BE2C (cell line): ENCODE measurements at regions not wholly inside any gene's neighbourhood (a gene's known extent, or its start where the extent isn't known, plus 50 kb on each side); places are given as distances from the start of the nearest gene placed in this dataset.

Experiments used
- DNase-seq: peaks from one replicate; pipeline ENCODE4 v3.0.0-alpha.2; 2020
- H3K27me3 ChIP-seq: fragments of 250-450 bp; sonication (Bioruptor Pico); 2 replicates; pipeline ENCODE4 v1.5.1; 2020; ENCODE audit warnings: mild to moderate bottlenecking
- H3K36me3 ChIP-seq: fragments of 250-450 bp; sonication (Bioruptor Pico); 2 replicates; pipeline ENCODE4 v1.5.1; 2020; ENCODE audit warnings: mild to moderate bottlenecking
- H3K4me1 ChIP-seq: fragments of 250-450 bp; sonication (Bioruptor Pico); 2 replicates; pipeline ENCODE4 v1.5.1; 2020
- H3K4me3 ChIP-seq: 2 replicates; pipeline ENCODE4 v1.5.1; 2011; ENCODE audit warnings: low read depth, low read length
- H3K9me3 ChIP-seq: fragments of 250-450 bp; sonication (Bioruptor Pico); 2 replicates; pipeline ENCODE4 v1.5.1; 2020
- TF ChIP-seq, protein P1 (sequence below): IDR thresholded peaks from 2 replicates; pipeline ENCODE4 v1.5.1; 2012; ENCODE audit warnings: mild to moderate bottlenecking, low read depth, low read length

DNA sequence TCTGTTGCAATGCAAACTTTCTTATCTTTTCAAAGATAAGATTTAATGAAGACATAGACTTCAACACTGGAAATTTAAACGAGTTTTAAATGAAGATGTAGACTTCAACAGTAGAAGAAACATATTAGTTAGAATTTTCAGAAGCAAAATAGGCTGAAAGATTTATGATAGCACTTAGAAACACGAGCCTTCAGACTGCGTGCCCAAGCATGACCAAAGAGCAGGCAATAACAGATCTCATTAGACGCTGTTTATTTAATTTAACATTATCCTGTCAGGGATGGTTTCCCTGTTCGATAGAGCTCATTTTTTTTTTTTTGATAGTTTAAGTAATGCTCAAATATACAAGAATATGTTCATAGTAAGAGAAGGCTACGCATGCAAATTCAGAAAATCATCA lies 604.7 kb upstream of the SOX9 start:
- H3K4me3 ChIP-seq = no peak overlapping the region
- H3K27me3 ChIP-seq = no peaks in the 10 kb centered on the region
- TF ChIP-seq, protein P1, sequence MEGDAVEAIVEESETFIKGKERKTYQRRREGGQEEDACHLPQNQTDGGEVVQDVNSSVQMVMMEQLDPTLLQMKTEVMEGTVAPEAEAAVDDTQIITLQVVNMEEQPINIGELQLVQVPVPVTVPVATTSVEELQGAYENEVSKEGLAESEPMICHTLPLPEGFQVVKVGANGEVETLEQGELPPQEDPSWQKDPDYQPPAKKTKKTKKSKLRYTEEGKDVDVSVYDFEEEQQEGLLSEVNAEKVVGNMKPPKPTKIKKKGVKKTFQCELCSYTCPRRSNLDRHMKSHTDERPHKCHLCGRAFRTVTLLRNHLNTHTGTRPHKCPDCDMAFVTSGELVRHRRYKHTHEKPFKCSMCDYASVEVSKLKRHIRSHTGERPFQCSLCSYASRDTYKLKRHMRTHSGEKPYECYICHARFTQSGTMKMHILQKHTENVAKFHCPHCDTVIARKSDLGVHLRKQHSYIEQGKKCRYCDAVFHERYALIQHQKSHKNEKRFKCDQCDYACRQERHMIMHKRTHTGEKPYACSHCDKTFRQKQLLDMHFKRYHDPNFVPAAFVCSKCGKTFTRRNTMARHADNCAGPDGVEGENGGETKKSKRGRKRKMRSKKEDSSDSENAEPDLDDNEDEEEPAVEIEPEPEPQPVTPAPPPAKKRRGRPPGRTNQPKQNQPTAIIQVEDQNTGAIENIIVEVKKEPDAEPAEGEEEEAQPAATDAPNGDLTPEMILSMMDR = no peak
- H3K36me3 ChIP-seq = no peaks in the 10 kb centered on the region
- H3K4me1 ChIP-seq = peaks cover 2% of the 10 kb centered on the region
- DNase-seq = peak; percentile 10
- H3K9me3 ChIP-seq = no peaks in the 10 kb centered on the region

DNA sequence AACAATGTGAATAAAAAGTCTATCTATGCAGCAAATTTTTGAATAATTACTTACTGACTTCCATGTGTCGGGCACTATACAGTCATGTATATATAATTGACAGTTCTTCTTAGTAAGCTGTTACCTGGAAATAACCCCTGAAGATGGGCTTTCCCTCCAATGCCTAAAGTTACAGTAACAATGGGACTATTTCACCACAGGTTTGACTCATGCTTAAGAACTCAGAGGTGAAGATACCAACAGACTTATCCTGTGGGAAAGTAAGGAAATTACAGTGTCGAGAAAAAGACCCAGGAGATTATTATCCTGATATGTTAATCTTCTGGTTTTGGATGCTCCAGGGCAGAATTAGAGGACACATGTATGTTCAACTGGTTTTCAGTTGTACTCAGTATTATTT lies 601.5 kb upstream of the SOX9 start:
- H3K4me1 ChIP-seq = peaks cover 2% of the 10 kb centered on the region
- DNase-seq = no peak
- TF ChIP-seq, protein P1 = no peak
- H3K27me3 ChIP-seq = no peaks in the 10 kb centered on the region
- H3K9me3 ChIP-seq = no peaks in the 10 kb centered on the region
- no peak overlapping the region for H3K4me3 ChIP-seq
- H3K36me3 ChIP-seq = no peaks in the 10 kb centered on the region

DNA sequence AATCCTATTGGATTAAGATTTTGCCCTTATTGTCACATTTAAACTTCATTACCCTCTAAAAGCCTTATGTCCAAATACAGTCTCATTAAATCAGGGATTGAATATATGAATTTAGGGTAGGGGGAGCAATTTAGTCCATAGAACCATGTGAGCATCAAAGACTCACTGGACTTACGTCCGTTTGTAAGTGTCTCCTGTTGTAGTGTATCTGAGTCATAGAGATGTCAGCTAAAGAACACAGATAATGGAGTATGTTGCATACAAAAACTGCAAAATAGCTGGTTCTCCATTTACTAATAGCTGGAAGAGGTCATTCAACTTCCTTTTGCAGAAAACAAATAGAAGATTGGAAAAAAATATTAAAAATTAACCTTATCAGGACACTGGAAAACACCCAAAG lies 599.1 kb upstream of the SOX9 start:
- no peaks in the 10 kb centered on the region for H3K27me3 ChIP-seq
- H3K9me3 ChIP-seq = no peaks in the 10 kb centered on the region
- no peaks in the 10 kb centered on the region for H3K4me1 ChIP-seq
- no peaks in the 10 kb centered on the region for H3K36me3 ChIP-seq
- TF ChIP-seq, protein P1 = no peak
- H3K4me3 ChIP-seq = no peak overlapping the region
- no peak for DNase-seq

DNA sequence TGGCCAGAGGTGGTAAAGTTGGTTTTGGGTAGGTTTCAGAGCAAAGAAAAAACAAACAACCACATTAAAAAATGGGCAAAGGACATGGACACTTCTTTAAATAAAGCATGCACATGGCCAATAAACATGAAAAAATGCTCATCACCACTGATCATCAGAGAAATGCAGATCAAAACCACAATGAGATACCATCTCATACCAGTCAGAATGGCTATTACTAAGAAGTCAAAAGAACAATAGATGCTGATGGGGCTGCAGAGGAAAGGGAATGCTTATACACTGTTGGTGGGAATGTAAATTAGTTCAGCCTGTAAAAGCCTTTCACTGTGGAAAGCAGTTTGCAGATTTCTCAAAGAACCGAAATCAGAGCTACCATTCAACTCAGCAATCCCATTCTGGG lies 598.4 kb upstream of the SOX9 start:
- TF ChIP-seq, protein P1 = no peak
- Histone ChIP-seq H3K27me3 (no peaks in the 10 kb centered on the region), H3K9me3 (no peaks in the 10 kb centered on the region), H3K36me3 (no peaks in the 10 kb centered on the region), H3K4me3 (no peak overlapping the region), H3K4me1 (no peaks in the 10 kb centered on the region)
- no peak for DNase-seq

DNA sequence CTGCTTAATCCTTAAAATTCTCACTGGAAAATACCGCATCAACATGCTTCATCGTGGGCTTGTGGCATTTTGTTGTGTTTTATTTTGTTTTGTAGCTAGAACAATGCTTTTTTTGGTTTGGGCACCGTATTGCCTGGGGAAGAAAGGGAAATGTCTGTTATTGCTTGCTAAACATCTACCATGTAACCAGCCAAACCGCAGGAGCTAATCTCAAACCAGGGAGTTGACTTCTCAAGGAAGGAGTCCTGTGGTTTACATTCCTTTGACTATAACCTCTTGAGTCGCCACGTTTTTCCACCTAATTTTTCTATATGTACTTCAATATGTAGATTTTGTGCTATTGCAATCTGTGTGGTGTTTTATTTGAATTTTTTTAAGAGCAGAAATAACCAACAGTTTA lies 593.5 kb upstream of the SOX9 start:
- TF ChIP-seq, protein P1 = no peak
- H3K4me3 ChIP-seq = no peak overlapping the region
- H3K4me1 ChIP-seq = no peaks in the 10 kb centered on the region; the same call in 1 of the 2 replicates
- no peaks in the 10 kb centered on the region for H3K27me3 ChIP-seq
- no peak for DNase-seq
- no peaks in the 10 kb centered on the region for H3K9me3 ChIP-seq
- no peaks in the 10 kb centered on the region for H3K36me3 ChIP-seq

DNA sequence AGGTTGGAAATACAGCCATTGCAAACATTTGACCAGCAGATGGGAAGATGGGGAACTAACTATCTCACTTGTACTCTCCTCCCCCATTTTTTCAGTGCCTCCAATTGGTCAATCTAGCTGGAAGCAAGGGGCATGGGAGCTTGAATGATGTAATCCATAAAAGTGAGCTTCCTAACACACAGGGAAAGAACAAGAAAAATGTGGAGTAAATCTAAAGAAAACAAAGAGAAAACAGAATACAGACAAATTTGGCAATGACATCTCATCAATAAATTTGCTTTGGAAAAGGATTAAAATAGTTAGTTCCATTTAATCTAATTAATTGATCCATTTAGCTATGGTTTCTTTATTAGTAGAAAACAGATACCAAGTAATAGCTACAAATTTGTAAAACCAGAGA lies 592.6 kb upstream of the SOX9 start:
- TF ChIP-seq, protein P1 = no peak
- no peaks in the 10 kb centered on the region for H3K27me3 ChIP-seq
- H3K9me3 ChIP-seq = no peaks in the 10 kb centered on the region
- H3K4me3 ChIP-seq = no peak overlapping the region
- no peaks in the 10 kb centered on the region for H3K36me3 ChIP-seq
- DNase-seq = peak; percentile 13
- no peaks in the 10 kb centered on the region; the same call in 1 of the 2 replicates for H3K4me1 ChIP-seq
